GM18951 (cell line): ENCODE measurements at regions not wholly inside any gene's neighbourhood (a gene's known extent, or its start where the extent isn't known, plus 50 kb on each side); places are given as distances from the start of the nearest gene placed in this dataset.

ENCODE experiments used
- POLR2A ChIP-seq: IDR thresholded peaks from 4 replicates; pipeline ENCODE4 v1.6.1; 2011; ENCODE audit warnings: mild to moderate bottlenecking; ENCODE audit not compliant: insufficient read length, insufficient read depth; ENCODE audit errors: extremely low read depth
- in situ Hi-C: fragments of 300-500 bp; cut with MboI; formaldehyde crosslinking; loops from one replicate; pipeline ENCODE4 v1.12.0; 2022; ENCODE audit warnings: low sequenced_read_pairs, mixed read lengths, inconsistent platforms; ENCODE audit not compliant: unreplicated experiment

- no peak for TF ChIP-seq POLR2A
- in situ Hi-C loops, result no loop called here
These were observed 138.1 kb upstream of the RAP2B start for GRCh38 chr3:153023896-153024295.

GRCh38 chr3:153026026-153026425, 136.0 kb upstream of the RAP2B start:
- no peak for TF ChIP-seq POLR2A
- in situ Hi-C loops, result loop anchor here (25.0 kb wide), 3 partner anchors 561 to 936 kb away; no protein-coding TSS in a partner anchor

GRCh38 chr3:153028381-153028780, 133.6 kb upstream of the RAP2B start:
- in situ Hi-C loops, result loop anchor here (25.0 kb wide), 3 partner anchors 559 to 934 kb away; no protein-coding TSS in a partner anchor
- TF ChIP-seq POLR2A, result no peak

- no peak for TF ChIP-seq POLR2A
- in situ Hi-C loops, result loop anchor here (25.0 kb wide), 3 partner anchors 558 to 933 kb away; no protein-coding TSS in a partner anchor
These were observed 132.7 kb upstream of the RAP2B start for GRCh38 chr3:153029350-153029749.

- in situ Hi-C loops, result loop anchor here (25.0 kb wide), 3 partner anchors 554 to 929 kb away; no protein-coding TSS in a partner anchor
- no peak for TF ChIP-seq POLR2A
These were observed 129.1 kb upstream of the RAP2B start for GRCh38 chr3:153032891-153033290.

- in situ Hi-C loops, result loop anchor here (25.0 kb wide), 3 partner anchors 550 to 925 kb away; no protein-coding TSS in a partner anchor
- no peak for TF ChIP-seq POLR2A
These were observed 125.2 kb upstream of the RAP2B start for GRCh38 chr3:153036846-153037245.

- no peak for TF ChIP-seq POLR2A
- in situ Hi-C loops, result loop anchor here (25.0 kb wide), 3 partner anchors 549 to 924 kb away; no protein-coding TSS in a partner anchor
These were observed 123.7 kb upstream of the RAP2B start for GRCh38 chr3:153038367-153038766.

- TF ChIP-seq POLR2A, result no peak
- in situ Hi-C loops, result loop anchor here (25.0 kb wide), 3 partner anchors 549 to 924 kb away; no protein-coding TSS in a partner anchor
These were observed 123.2 kb upstream of the RAP2B start for GRCh38 chr3:153038779-153039178.

GRCh38 chr3:153041181-153041580, 120.8 kb upstream of the RAP2B start:
- in situ Hi-C loops, result loop anchor here (25.0 kb wide), 3 partner anchors 546 to 921 kb away; no protein-coding TSS in a partner anchor
- TF ChIP-seq POLR2A, result no peak

GRCh38 chr3:153042088-153042487, 119.9 kb upstream of the RAP2B start:
- no peak for TF ChIP-seq POLR2A
- in situ Hi-C loops, result loop anchor here (25.0 kb wide), 3 partner anchors 545 to 920 kb away; no protein-coding TSS in a partner anchor

GRCh38 chr3:153043729-153044328, 118.2 kb upstream of the RAP2B start:
- in situ Hi-C loops, result loop anchor here (25.0 kb wide), 3 partner anchors 543 to 918 kb away; no protein-coding TSS in a partner anchor
- no peak for TF ChIP-seq POLR2A

- in situ Hi-C loops, result loop anchor here (25.0 kb wide), 3 partner anchors 542 to 917 kb away; no protein-coding TSS in a partner anchor
- TF ChIP-seq POLR2A, result no peak
These were observed 116.9 kb upstream of the RAP2B start for GRCh38 chr3:153045150-153045549.

- in situ Hi-C loops, result no loop called here
- TF ChIP-seq POLR2A, result no peak
These were observed 111.0 kb upstream of the RAP2B start for GRCh38 chr3:153050978-153051377.
